ENCODE measurements at regions not wholly inside any gene's neighbourhood (a gene's known extent, or its start where the extent isn't known, plus 50 kb on each side); places are given as distances from the start of the nearest gene placed in this dataset.
A peak's percentile ranks its signal among the peaks of the same experiment; 100 is the strongest.

- Histone ChIP-seq H2AK5ac (ENCODE audit: insufficient read length, low read length) (no peak overlapping the region), H2BK5ac (ENCODE audit: insufficient read length, low read length) (no peak overlapping the region), H3K79me1 (ENCODE audit: insufficient read depth, low read depth, low read length, poor library complexity, severe bottlenecking) (no peaks in the 10 kb centered on the region), H3K27me3 (ENCODE audit: insufficient read depth, low read length) (no peaks in the 10 kb centered on the region), H3K23ac (ENCODE audit: insufficient read length, low read depth, low read length) (no peak overlapping the region), H2BK12ac (ENCODE audit: insufficient read length, low read depth, low read length) (no peak overlapping the region), H3K9ac (ENCODE audit: extremely low read depth, insufficient read length, low read length) (no peak overlapping the region), H3K14ac (ENCODE audit: insufficient read depth, low read length) (no peak overlapping the region), H4K8ac (replicated peaks; ENCODE audit: insufficient read length, low read depth, low read length) (no peak overlapping the region), H3K4me1 (ENCODE audit: insufficient read depth, low read length) (no peaks in the 10 kb centered on the region), H3T11ph (ENCODE audit: low read length) (no peak overlapping the region), H3K4ac (ENCODE audit: low read depth, low read length) (no peak overlapping the region), H3K9me3 (ENCODE audit: control insufficient read depth, low read depth, low read length) (no peaks in the 10 kb centered on the region), H4K91ac (ENCODE audit: insufficient read length, low read depth, low read length) (no peak overlapping the region), H3K79me2 (ENCODE audit: insufficient read depth, low read length) (no peaks in the 10 kb centered on the region), H2BK20ac (ENCODE audit: low read depth, low read length, poor library complexity, severe bottlenecking) (no peak overlapping the region), H2BK15ac (ENCODE audit: low read depth, low read length) (no peak overlapping the region), H3K23me2 (ENCODE audit: insufficient read length, low read depth, low read length, poor library complexity, severe bottlenecking) (no peaks in the 10 kb centered on the region), H4K5ac (ENCODE audit: insufficient read length, low read depth, low read length) (peak overlapping the region; percentile 26), H3K4me2 (ENCODE audit: insufficient read depth, insufficient read length, low read length) (no peak overlapping the region), H3K27ac (ENCODE audit: insufficient read length, low read depth, low read length) (no peak overlapping the region), H3K56ac (ENCODE audit: insufficient read length, low read depth, low read length) (no peak overlapping the region), H2AFZ (ENCODE audit: low read length) (peak overlapping the region; percentile 88), H3K18ac (ENCODE audit: insufficient read length, low read depth, low read length) (no peak overlapping the region), H4K20me1 (ENCODE audit: control insufficient read depth, insufficient read depth, insufficient read length) (no peaks in the 10 kb centered on the region), H2BK120ac (ENCODE audit: low read depth, low read length, poor library complexity, severe bottlenecking) (no peak overlapping the region)
- Mint-ChIP-seq H3K36me3 (ENCODE audit: insufficient read depth in 1 of 3, low read depth in 3 of 3) (no peaks in the 10 kb centered on the region), H3K9me3 (no peaks in the 10 kb centered on the region), H3K4me1 (peaks cover 10 to 12% of the 10 kb centered on the region in 2 experiments), H3K27ac (peak overlapping the region in 1 of 3 experiments; percentile 23; a peak in 1 of 7 replicates), H3K27me3 (ENCODE audit: low read depth) (peaks cover 7% of the 10 kb centered on the region), H3K4me3 (no peak overlapping the region)
- peak; percentile 72 for DNase-seq
- peak; percentile 20; the same call in 1 of the 3 replicates for TF ChIP-seq CTCF (conservative IDR thresholded peaks at IDR 0.05)
- WGBS (ENCODE audit: extremely low coverage, insufficient read length, low lambda C conversion rate) = no CpG with 5 or more reads among the region's 6 CpGs
These were observed 51.0 kb upstream of the SH3GL3 start for GRCh38 chr15:83396101-83396500.
